ENCODE measurements at regions not wholly inside any gene's neighbourhood (a gene's known extent, or its start where the extent isn't known, plus 50 kb on each side); places are given as distances from the start of the nearest gene placed in this dataset.

GRCh38 chr10:84842593-84842992, 514.2 kb downstream of the CCSER2 start:
- H2AFZ ChIP-seq: no peak overlapping the region
- DNase-seq (ENCODE audit: low spot score): no peak
- no peak for TF ChIP-seq EZH2phosphoT487 (IDR thresholded peaks at IDR 0.05; ENCODE audit: low read depth, severe bottlenecking, unreplicated experiment)
- H3K36me3 ChIP-seq (replicated peaks; ENCODE audit: insufficient read depth, low read depth): no peaks in the 10 kb centered on the region
- H3K9me2 ChIP-seq (replicated peaks; ENCODE audit: insufficient read depth): no peaks in the 10 kb centered on the region
- H3K27ac ChIP-seq: no peak overlapping the region
- H3K27me3 ChIP-seq: no peaks in the 10 kb centered on the region
- no peak overlapping the region for H3K4me3 ChIP-seq
- no peak overlapping the region for H3K4me2 ChIP-seq
- no peaks in the 10 kb centered on the region for H3K79me2 ChIP-seq
- no peaks in the 10 kb centered on the region for H4K20me1 ChIP-seq (ENCODE audit: insufficient read depth, poor library complexity, severe bottlenecking)
- H3K9me3 ChIP-seq (ENCODE audit: low read depth): no peaks in the 10 kb centered on the region
- no peaks in the 10 kb centered on the region for H3K4me1 ChIP-seq (ENCODE audit: insufficient read depth)

GRCh38 chr10:84844461-84844860, 516.1 kb downstream of the CCSER2 start:
- 73% methylated on average over 2 of the region's 2 CpGs for WGBS (ENCODE audit: low lambda C conversion rate, missing lambda C conversion rate)
- no peaks in the 10 kb centered on the region for H3K27me3 ChIP-seq
- no peak for DNase-seq (ENCODE audit: low spot score)
- TF ChIP-seq EZH2phosphoT487 (IDR thresholded peaks at IDR 0.05; ENCODE audit: low read depth, severe bottlenecking, unreplicated experiment): no peak
- no peak for TF ChIP-seq CTCF (IDR thresholded peaks at IDR 0.05; ENCODE audit: poor library complexity)
- TF ChIP-seq EZH2 (IDR thresholded peaks at IDR 0.05; ENCODE audit: borderline replicate concordance): no peak
- no peak overlapping the region for H2AFZ ChIP-seq
- no peaks in the 10 kb centered on the region for H3K9me3 ChIP-seq (ENCODE audit: low read depth)
- H3K4me1 ChIP-seq (ENCODE audit: insufficient read depth): no peaks in the 10 kb centered on the region
- no peaks in the 10 kb centered on the region for H4K20me1 ChIP-seq (ENCODE audit: insufficient read depth, poor library complexity, severe bottlenecking)
- H3K27ac ChIP-seq: no peak overlapping the region
- H3K4me2 ChIP-seq: no peak overlapping the region
- no peaks in the 10 kb centered on the region for H3K9me2 ChIP-seq (replicated peaks; ENCODE audit: insufficient read depth)
- H3K36me3 ChIP-seq (replicated peaks; ENCODE audit: insufficient read depth, low read depth): no peaks in the 10 kb centered on the region
- no peak overlapping the region for H3K4me3 ChIP-seq
- no peaks in the 10 kb centered on the region for H3K79me2 ChIP-seq

- 91% methylated on average over 2 of the region's 2 CpGs for WGBS (ENCODE audit: low lambda C conversion rate, missing lambda C conversion rate)
- peak; percentile 45 for DNase-seq (ENCODE audit: low spot score)
- H3K9me3 ChIP-seq (ENCODE audit: low read depth): no peaks in the 10 kb centered on the region
Measured at GRCh38 chr10:84845628-84846261, 517.4 kb downstream of the CCSER2 start.

More at GRCh38 chr10:84845628-84846261, 517.4 kb downstream of the CCSER2 start:
- no peaks in the 10 kb centered on the region for H3K36me3 ChIP-seq (replicated peaks; ENCODE audit: insufficient read depth, low read depth)
- no peak overlapping the region for H2AFZ ChIP-seq
- H3K79me2 ChIP-seq: no peaks in the 10 kb centered on the region
- H3K4me1 ChIP-seq (ENCODE audit: insufficient read depth): no peaks in the 10 kb centered on the region
- no peak overlapping the region for H3K4me3 ChIP-seq
- TF ChIP-seq EZH2 (IDR thresholded peaks at IDR 0.05; ENCODE audit: borderline replicate concordance): no peak
- no peak for TF ChIP-seq EZH2phosphoT487 (IDR thresholded peaks at IDR 0.05; ENCODE audit: low read depth, severe bottlenecking, unreplicated experiment)
- TF ChIP-seq CTCF (IDR thresholded peaks at IDR 0.05; ENCODE audit: poor library complexity): peak; percentile 51
- no peaks in the 10 kb centered on the region for H3K9me2 ChIP-seq (replicated peaks; ENCODE audit: insufficient read depth)
- no peaks in the 10 kb centered on the region for H3K27me3 ChIP-seq
- no peak overlapping the region for H3K4me2 ChIP-seq
- no peaks in the 10 kb centered on the region for H4K20me1 ChIP-seq (ENCODE audit: insufficient read depth, poor library complexity, severe bottlenecking)
- H3K27ac ChIP-seq: no peak overlapping the region
